Testis (tissue), 2 donors: ENCODE measurements at regions not wholly inside any gene's neighbourhood (a gene's known extent, or its start where the extent isn't known, plus 50 kb on each side); places are given as distances from the start of the nearest gene placed in this dataset.

Experiments used
- DNase-seq: peaks from one replicate; pipeline ENCODE4 v3.0.0-alpha.2; 2019
- H3K27ac ChIP-seq, 2 donors: fragments of 200-600 bp; sonication (generic); one replicate each; pipeline ENCODE4 v1.5.1; 2019
- H3K27me3 ChIP-seq: fragments of 200-600 bp; sonication (generic); one replicate; pipeline ENCODE4 v1.5.1; 2019
- H3K36me3 ChIP-seq: fragments of 200-600 bp; sonication (generic); one replicate; pipeline ENCODE4 v1.5.1; 2017; ENCODE audit warnings: low read depth; ENCODE audit errors: missing control alignments
- H3K4me1 ChIP-seq: fragments of 200-600 bp; sonication (generic); one replicate; pipeline ENCODE4 v1.5.1; 2019
- H3K4me3 ChIP-seq, 2 donors: fragments of 200-600 bp; sonication (generic); one replicate each; pipeline ENCODE4 v1.5.1; 2017 to 2019
- H3K9me3 ChIP-seq: fragments of 200-600 bp; sonication (generic); one replicate; pipeline ENCODE4 v1.5.1; 2017
- CTCF ChIP-seq, 3 experiments: fragments of 450-650 bp in 2 of 3; fragments of 200-600 bp in 1 of 3; sonication (generic) in 1 of 3; IDR thresholded peaks; one replicate each; pipeline ENCODE4 v1.5.1; 2016 to 2019; ENCODE audit warnings: antibody characterized with exemption in 3 of 3, mild to moderate bottlenecking in 2 of 3, moderate library complexity in 1 of 3
- POLR2A ChIP-seq: fragments of 450-650 bp; IDR thresholded peaks from one replicate; pipeline ENCODE4 v1.6.1; 2017; ENCODE audit warnings: antibody characterized with exemption, mild to moderate bottlenecking, moderate library complexity
- WGBS, 2 donors: methylation state at CpG; one replicate each; pipeline ENCODE4 v1.1.5; 2018; 5-methylcytosine and 5-hydroxymethylcytosine counted together
- intact Hi-C: fragments of 100-400 bp; cut with DNase I; formaldehyde crosslinking; loops from one replicate; pipeline ENCODE4 v1.15.1; 2023; ENCODE audit warnings: low total_unique reads

- intact Hi-C loops: no loop called here
- WGBS, 2 donors: 95 to 96% methylated on average over 4 of the region's 4 CpGs
Measured at GRCh38 chr10:75287697-75288096, 51.9 kb upstream of the COMTD1 start.

GRCh38 chr10:75286901-75287300 lies 51.1 kb upstream of the COMTD1 start:
- Histone ChIP-seq H3K27me3 (no peaks in the 10 kb centered on the region), H3K27ac (no peak overlapping the region), H3K9me3 (no peaks in the 10 kb centered on the region), H3K4me3 (no peak overlapping the region), H3K36me3 (no peaks in the 10 kb centered on the region), H3K4me1 (peaks cover 5% of the 10 kb centered on the region)
- intact Hi-C loops: no loop called here
- no peak for DNase-seq
- 67 to 77% methylated on average over 2 of the region's 2 CpGs for WGBS, 2 donors
- TF ChIP-seq POLR2A (no peak), CTCF (IDR thresholded peaks at IDR 0.05) (no peak)

More at GRCh38 chr10:75287697-75288096, 51.9 kb upstream of the COMTD1 start:
- Histone ChIP-seq H3K4me1 (peaks cover 5% of the 10 kb centered on the region), H3K36me3 (no peaks in the 10 kb centered on the region), H3K27me3 (no peaks in the 10 kb centered on the region), H3K9me3 (no peaks in the 10 kb centered on the region), H3K4me3 (no peak overlapping the region), H3K27ac (no peak overlapping the region)
- TF ChIP-seq POLR2A: no peak
- no peak for TF ChIP-seq CTCF (IDR thresholded peaks at IDR 0.05)
- no peak for DNase-seq
